GM12873 (cell line): ENCODE measurements at regions not wholly inside any gene's neighbourhood (a gene's known extent, or its start where the extent isn't known, plus 50 kb on each side); places are given as distances from the start of the nearest gene placed in this dataset.

Experiments
- CTCF ChIP-seq: IDR thresholded peaks from 2 replicates; pipeline ENCODE4 v1.5.1; 2012; ENCODE audit warnings: low read depth, mild to moderate bottlenecking, moderate library complexity, low read length, control low read depth; ENCODE audit not compliant: insufficient read depth; ENCODE audit errors: missing control alignments

DNA sequence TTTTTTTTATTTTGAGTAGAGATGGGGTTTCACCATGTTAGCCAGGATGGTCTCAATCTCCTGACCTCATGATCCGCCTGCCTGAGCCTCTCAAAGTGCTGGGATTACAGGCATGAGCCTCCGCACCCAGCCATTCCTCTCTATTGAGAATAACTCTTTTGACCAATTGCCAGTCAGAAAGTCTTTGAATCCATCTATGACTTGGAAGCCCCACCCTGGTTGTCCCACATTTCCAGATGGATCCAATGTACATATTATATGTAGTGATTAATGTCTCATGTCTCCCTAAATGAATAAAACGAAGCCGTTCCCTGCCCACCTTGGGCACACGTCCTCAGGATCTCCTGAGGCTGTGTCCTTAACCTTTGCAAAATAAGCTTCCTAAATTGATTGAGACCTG, 228.3 kb upstream of the NLRP1 start:
- no peak for TF ChIP-seq CTCF

DNA sequence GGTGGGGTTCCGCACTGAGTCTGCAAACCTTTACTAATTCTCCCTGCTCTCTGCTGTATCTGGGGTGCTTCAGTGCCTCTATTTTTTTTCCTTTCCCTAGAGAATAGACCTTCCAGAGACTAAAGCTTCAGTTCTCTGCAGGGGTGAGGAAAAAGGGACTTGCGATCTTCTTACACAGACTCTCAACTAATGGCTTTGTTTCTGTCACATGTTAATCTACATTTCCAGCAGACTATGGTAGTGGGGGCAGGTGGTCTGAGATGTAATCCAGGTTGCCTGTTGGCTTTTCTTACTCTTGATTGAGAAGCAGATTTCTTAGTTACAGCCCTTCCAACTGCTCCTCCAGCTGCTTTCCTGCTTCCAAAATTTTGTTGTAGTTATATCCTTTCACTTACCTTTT, 229.0 kb upstream of the NLRP1 start:
- TF ChIP-seq CTCF = no peak

- no peak for TF ChIP-seq CTCF
Observed at GRCh38 chr17:5815396-5815795, 231.1 kb upstream of the NLRP1 start.

- no peak for TF ChIP-seq CTCF
Observed at GRCh38 chr17:5816491-5817070, 232.3 kb upstream of the NLRP1 start.

GRCh38 chr17:5817475-5818395, 233.4 kb upstream of the NLRP1 start:
- TF ChIP-seq CTCF = no peak

GRCh38 chr17:5819396-5819795, 235.1 kb upstream of the NLRP1 start:
- no peak for TF ChIP-seq CTCF

- no peak for TF ChIP-seq CTCF
Observed at GRCh38 chr17:5819921-5820685, 235.8 kb upstream of the NLRP1 start.
